ENCODE measurements at regions not wholly inside any gene's neighbourhood (a gene's known extent, or its start where the extent isn't known, plus 50 kb on each side); places are given as distances from the start of the nearest gene placed in this dataset.

GRCh38 chr6:163814494-163815364, 400.2 kb downstream of the QKI start:
- Histone ChIP-seq H3K27ac (ENCODE audit: low read depth, low read length) (no peak overlapping the region), H3K9me3 (ENCODE audit: control insufficient read depth in 5 of 5, low read length in 5 of 5) (no peaks in the 10 kb centered on the region), H3K9ac (ENCODE audit: low read length in 5 of 5) (no peak overlapping the region), H3K4me1 (ENCODE audit: control insufficient read depth in 5 of 5, insufficient read depth in 5 of 5, low read length in 5 of 5) (peaks cover 0 to 4% (median 0%) of the 10 kb centered on the region in 5 donors), H3K4me3 (ENCODE audit: low read depth in 1 of 5, low read length in 5 of 5) (no peak overlapping the region), H3K36me3 (ENCODE audit: control insufficient read depth in 5 of 5, insufficient read depth in 5 of 5, low read length in 5 of 5) (no peaks in the 10 kb centered on the region), H3K27me3 (ENCODE audit: control insufficient read depth in 5 of 5, insufficient read depth in 4 of 5, low read length in 5 of 5) (no peaks in the 10 kb centered on the region)

- H3K27ac ChIP-seq (ENCODE audit: low read depth, low read length): no peak overlapping the region
- H3K4me3 ChIP-seq (ENCODE audit: low read depth in 1 of 5, low read length in 5 of 5): no peak overlapping the region
- no peak overlapping the region for H3K9ac ChIP-seq (ENCODE audit: low read length in 5 of 5)
These were observed 399.5 kb downstream of the QKI start for GRCh38 chr6:163813979-163814493.

GRCh38 chr6:163811317-163811716, 396.8 kb downstream of the QKI start:
- peaks cover 0 to 5% (median 0%) of the 10 kb centered on the region in 5 donors for H3K4me1 ChIP-seq (ENCODE audit: control insufficient read depth in 5 of 5, insufficient read depth in 5 of 5, low read length in 5 of 5)
- no peak overlapping the region for H3K4me3 ChIP-seq (ENCODE audit: low read depth in 1 of 5, low read length in 5 of 5)
- no peak overlapping the region for H3K27ac ChIP-seq (ENCODE audit: low read depth, low read length)
- H3K9me3 ChIP-seq (ENCODE audit: control insufficient read depth in 5 of 5, low read length in 5 of 5): no peaks in the 10 kb centered on the region
- no peaks in the 10 kb centered on the region for H3K36me3 ChIP-seq (ENCODE audit: control insufficient read depth in 5 of 5, insufficient read depth in 5 of 5, low read length in 5 of 5)
- H3K27me3 ChIP-seq (ENCODE audit: control insufficient read depth in 5 of 5, insufficient read depth in 4 of 5, low read length in 5 of 5): no peaks in the 10 kb centered on the region
- H3K9ac ChIP-seq (ENCODE audit: low read length in 5 of 5): no peak overlapping the region

More at GRCh38 chr6:163813979-163814493, 399.5 kb downstream of the QKI start:
- Histone ChIP-seq H3K36me3 (ENCODE audit: control insufficient read depth in 5 of 5, insufficient read depth in 5 of 5, low read length in 5 of 5) (no peaks in the 10 kb centered on the region), H3K27me3 (ENCODE audit: control insufficient read depth in 5 of 5, insufficient read depth in 4 of 5, low read length in 5 of 5) (no peaks in the 10 kb centered on the region), H3K9me3 (ENCODE audit: control insufficient read depth in 5 of 5, low read length in 5 of 5) (no peaks in the 10 kb centered on the region), H3K4me1 (ENCODE audit: control insufficient read depth in 5 of 5, insufficient read depth in 5 of 5, low read length in 5 of 5) (peaks cover 0 to 4% (median 0%) of the 10 kb centered on the region in 5 donors)

- H3K4me3 ChIP-seq (ENCODE audit: low read depth in 1 of 5, low read length in 5 of 5): no peak overlapping the region
- H3K27ac ChIP-seq (ENCODE audit: low read depth, low read length): no peak overlapping the region
- H3K9ac ChIP-seq (ENCODE audit: low read length in 5 of 5): no peak overlapping the region
These were observed 394.8 kb downstream of the QKI start for GRCh38 chr6:163809364-163809763.

GRCh38 chr6:163808871-163809270, 394.4 kb downstream of the QKI start:
- H3K27me3 ChIP-seq (ENCODE audit: control insufficient read depth in 5 of 5, insufficient read depth in 4 of 5, low read length in 5 of 5): no peaks in the 10 kb centered on the region
- H3K9ac ChIP-seq (ENCODE audit: low read length in 5 of 5): no peak overlapping the region
- H3K9me3 ChIP-seq (ENCODE audit: control insufficient read depth in 5 of 5, low read length in 5 of 5): no peaks in the 10 kb centered on the region
- no peak overlapping the region for H3K27ac ChIP-seq (ENCODE audit: low read depth, low read length)
- no peaks in the 10 kb centered on the region for H3K36me3 ChIP-seq (ENCODE audit: control insufficient read depth in 5 of 5, insufficient read depth in 5 of 5, low read length in 5 of 5)
- H3K4me3 ChIP-seq (ENCODE audit: low read depth in 1 of 5, low read length in 5 of 5): no peak overlapping the region
- H3K4me1 ChIP-seq (ENCODE audit: control insufficient read depth in 5 of 5, insufficient read depth in 5 of 5, low read length in 5 of 5): peaks cover 0 to 5% (median 0%) of the 10 kb centered on the region in 5 donors

More at GRCh38 chr6:163809364-163809763, 394.8 kb downstream of the QKI start:
- no peaks in the 10 kb centered on the region for H3K9me3 ChIP-seq (ENCODE audit: control insufficient read depth in 5 of 5, low read length in 5 of 5)
- peaks cover 0 to 5% (median 0%) of the 10 kb centered on the region in 5 donors for H3K4me1 ChIP-seq (ENCODE audit: control insufficient read depth in 5 of 5, insufficient read depth in 5 of 5, low read length in 5 of 5)
- H3K36me3 ChIP-seq (ENCODE audit: control insufficient read depth in 5 of 5, insufficient read depth in 5 of 5, low read length in 5 of 5): no peaks in the 10 kb centered on the region
- no peaks in the 10 kb centered on the region for H3K27me3 ChIP-seq (ENCODE audit: control insufficient read depth in 5 of 5, insufficient read depth in 4 of 5, low read length in 5 of 5)

GRCh38 chr6:163808231-163808630, 393.7 kb downstream of the QKI start:
- H3K4me1 ChIP-seq (ENCODE audit: control insufficient read depth in 5 of 5, insufficient read depth in 5 of 5, low read length in 5 of 5): peaks cover 0 to 5% (median 0%) of the 10 kb centered on the region in 5 donors
- H3K27ac ChIP-seq (ENCODE audit: low read depth, low read length): no peak overlapping the region
- H3K36me3 ChIP-seq (ENCODE audit: control insufficient read depth in 5 of 5, insufficient read depth in 5 of 5, low read length in 5 of 5): no peaks in the 10 kb centered on the region
- no peaks in the 10 kb centered on the region for H3K9me3 ChIP-seq (ENCODE audit: control insufficient read depth in 5 of 5, low read length in 5 of 5)
- H3K27me3 ChIP-seq (ENCODE audit: control insufficient read depth in 5 of 5, insufficient read depth in 4 of 5, low read length in 5 of 5): no peaks in the 10 kb centered on the region
- H3K9ac ChIP-seq (ENCODE audit: low read length in 5 of 5): no peak overlapping the region
- H3K4me3 ChIP-seq (ENCODE audit: low read depth in 1 of 5, low read length in 5 of 5): no peak overlapping the region

GRCh38 chr6:163806755-163807499, 392.4 kb downstream of the QKI start:
- H3K4me1 ChIP-seq (ENCODE audit: control insufficient read depth in 5 of 5, insufficient read depth in 5 of 5, low read length in 5 of 5): peaks cover 0 to 5% (median 0%) of the 10 kb centered on the region in 5 donors
- no peaks in the 10 kb centered on the region for H3K27me3 ChIP-seq (ENCODE audit: control insufficient read depth in 5 of 5, insufficient read depth in 4 of 5, low read length in 5 of 5)
- no peak overlapping the region for H3K27ac ChIP-seq (ENCODE audit: low read depth, low read length)
- no peaks in the 10 kb centered on the region for H3K36me3 ChIP-seq (ENCODE audit: control insufficient read depth in 5 of 5, insufficient read depth in 5 of 5, low read length in 5 of 5)
- no peaks in the 10 kb centered on the region for H3K9me3 ChIP-seq (ENCODE audit: control insufficient read depth in 5 of 5, low read length in 5 of 5)
- no peak overlapping the region for H3K4me3 ChIP-seq (ENCODE audit: low read depth in 1 of 5, low read length in 5 of 5)
- no peak overlapping the region for H3K9ac ChIP-seq (ENCODE audit: low read length in 5 of 5)

- no peaks in the 10 kb centered on the region for H3K27me3 ChIP-seq (ENCODE audit: control insufficient read depth in 5 of 5, insufficient read depth in 4 of 5, low read length in 5 of 5)
- no peak overlapping the region for H3K9ac ChIP-seq (ENCODE audit: low read length in 5 of 5)
- H3K9me3 ChIP-seq (ENCODE audit: control insufficient read depth in 5 of 5, low read length in 5 of 5): no peaks in the 10 kb centered on the region
- no peak overlapping the region for H3K27ac ChIP-seq (ENCODE audit: low read depth, low read length)
- no peaks in the 10 kb centered on the region for H3K36me3 ChIP-seq (ENCODE audit: control insufficient read depth in 5 of 5, insufficient read depth in 5 of 5, low read length in 5 of 5)
- H3K4me1 ChIP-seq (ENCODE audit: control insufficient read depth in 5 of 5, insufficient read depth in 5 of 5, low read length in 5 of 5): peaks cover 0 to 5% (median 0%) of the 10 kb centered on the region in 5 donors
- H3K4me3 ChIP-seq (ENCODE audit: low read depth in 1 of 5, low read length in 5 of 5): no peak overlapping the region
These were observed 390.5 kb downstream of the QKI start for GRCh38 chr6:163804991-163805390.

GRCh38 chr6:163802267-163802666, 387.7 kb downstream of the QKI start:
- Histone ChIP-seq H3K4me1 (ENCODE audit: control insufficient read depth in 5 of 5, insufficient read depth in 5 of 5, low read length in 5 of 5) (peaks cover 0 to 5% (median 0%) of the 10 kb centered on the region in 5 donors), H3K9ac (ENCODE audit: low read length in 5 of 5) (no peak overlapping the region), H3K27ac (ENCODE audit: low read depth, low read length) (no peak overlapping the region), H3K36me3 (ENCODE audit: control insufficient read depth in 5 of 5, insufficient read depth in 5 of 5, low read length in 5 of 5) (no peaks in the 10 kb centered on the region), H3K4me3 (ENCODE audit: low read depth in 1 of 5, low read length in 5 of 5) (no peak overlapping the region), H3K9me3 (ENCODE audit: control insufficient read depth in 5 of 5, low read length in 5 of 5) (peaks cover 0 to 2% (median 0%) of the 10 kb centered on the region in 5 donors), H3K27me3 (ENCODE audit: control insufficient read depth in 5 of 5, insufficient read depth in 4 of 5, low read length in 5 of 5) (no peaks in the 10 kb centered on the region)

Data from subcutaneous abdominal adipose tissue (tissue), 5 donors.